PFSK-1 (cell line): ENCODE measurements at regions not wholly inside any gene's neighbourhood (a gene's known extent, or its start where the extent isn't known, plus 50 kb on each side); places are given as distances from the start of the nearest gene placed in this dataset.

Source experiments
- FOXP2 ChIP-seq: optimal IDR thresholded peaks from 2 replicates; pipeline ENCODE3; 2011; ENCODE audit warnings: borderline replicate concordance, control low read depth, inconsistent platforms; ENCODE audit not compliant: insufficient read depth; ENCODE audit errors: extremely low read length, extremely low read depth
- POLR2AphosphoS5 ChIP-seq: IDR thresholded peaks from 2 replicates; pipeline ENCODE4 v1.6.1; 2012; ENCODE audit warnings: low read depth, mild to moderate bottlenecking, control low read depth, low read length, moderate library complexity
- SIN3A ChIP-seq: IDR thresholded peaks from 2 replicates; pipeline ENCODE4 v1.6.1; 2012; ENCODE audit warnings: mild to moderate bottlenecking, low read length, moderate library complexity, borderline replicate concordance; ENCODE audit not compliant: insufficient read depth
- TAF1 ChIP-seq: IDR thresholded peaks from 2 replicates; pipeline ENCODE4 v1.6.1; 2012; ENCODE audit warnings: low read length, control low read depth, borderline replicate concordance; ENCODE audit not compliant: insufficient read depth
- TF ChIP-seq, protein P1 (sequence below), 2 experiments: IDR thresholded peaks; 2 replicates each; pipeline versions ENCODE4 v1.6.1 to v1.8.0; 2011 to 2012; ENCODE audit warnings: low read depth in 2 of 2, low read length in 2 of 2, control low read depth in 1 of 2, inconsistent platforms in 1 of 2, mild to moderate bottlenecking in 1 of 2, moderate library complexity in 1 of 2; ENCODE audit not compliant: insufficient read depth in 1 of 2

DNA sequence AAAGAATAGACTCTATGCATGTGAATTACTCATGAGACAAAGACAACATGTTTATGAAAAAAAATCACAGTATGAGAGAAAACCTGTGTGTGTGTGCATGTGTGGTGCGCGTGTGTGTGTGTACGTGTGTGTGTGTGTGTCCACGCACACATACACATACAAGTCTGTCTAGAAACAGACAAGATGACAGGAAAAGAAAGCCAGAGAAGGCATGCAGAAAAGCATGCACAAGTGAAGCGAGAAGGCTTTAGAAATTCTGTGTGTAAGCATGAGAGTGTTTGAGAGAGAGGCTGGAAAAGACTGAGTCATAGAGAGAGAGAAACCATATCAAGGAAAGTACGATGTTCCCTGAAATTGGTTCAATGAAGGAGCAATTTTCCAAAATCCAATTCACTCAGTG lies 566.4 kb upstream of the C16orf82 start:
- TF ChIP-seq, protein P1, sequence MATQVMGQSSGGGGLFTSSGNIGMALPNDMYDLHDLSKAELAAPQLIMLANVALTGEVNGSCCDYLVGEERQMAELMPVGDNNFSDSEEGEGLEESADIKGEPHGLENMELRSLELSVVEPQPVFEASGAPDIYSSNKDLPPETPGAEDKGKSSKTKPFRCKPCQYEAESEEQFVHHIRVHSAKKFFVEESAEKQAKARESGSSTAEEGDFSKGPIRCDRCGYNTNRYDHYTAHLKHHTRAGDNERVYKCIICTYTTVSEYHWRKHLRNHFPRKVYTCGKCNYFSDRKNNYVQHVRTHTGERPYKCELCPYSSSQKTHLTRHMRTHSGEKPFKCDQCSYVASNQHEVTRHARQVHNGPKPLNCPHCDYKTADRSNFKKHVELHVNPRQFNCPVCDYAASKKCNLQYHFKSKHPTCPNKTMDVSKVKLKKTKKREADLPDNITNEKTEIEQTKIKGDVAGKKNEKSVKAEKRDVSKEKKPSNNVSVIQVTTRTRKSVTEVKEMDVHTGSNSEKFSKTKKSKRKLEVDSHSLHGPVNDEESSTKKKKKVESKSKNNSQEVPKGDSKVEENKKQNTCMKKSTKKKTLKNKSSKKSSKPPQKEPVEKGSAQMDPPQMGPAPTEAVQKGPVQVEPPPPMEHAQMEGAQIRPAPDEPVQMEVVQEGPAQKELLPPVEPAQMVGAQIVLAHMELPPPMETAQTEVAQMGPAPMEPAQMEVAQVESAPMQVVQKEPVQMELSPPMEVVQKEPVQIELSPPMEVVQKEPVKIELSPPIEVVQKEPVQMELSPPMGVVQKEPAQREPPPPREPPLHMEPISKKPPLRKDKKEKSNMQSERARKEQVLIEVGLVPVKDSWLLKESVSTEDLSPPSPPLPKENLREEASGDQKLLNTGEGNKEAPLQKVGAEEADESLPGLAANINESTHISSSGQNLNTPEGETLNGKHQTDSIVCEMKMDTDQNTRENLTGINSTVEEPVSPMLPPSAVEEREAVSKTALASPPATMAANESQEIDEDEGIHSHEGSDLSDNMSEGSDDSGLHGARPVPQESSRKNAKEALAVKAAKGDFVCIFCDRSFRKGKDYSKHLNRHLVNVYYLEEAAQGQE (IDR thresholded peaks at IDR 0.05; ENCODE audit: insufficient read depth in 1 of 2, low read depth in 2 of 2, low read length in 2 of 2), result no peak
- no peak for TF ChIP-seq POLR2AphosphoS5
- TF ChIP-seq TAF1, result no peak
- TF ChIP-seq SIN3A, result no peak
- TF ChIP-seq FOXP2, result no peak
